ENCODE measurements at regions not wholly inside any gene's neighbourhood (a gene's known extent, or its start where the extent isn't known, plus 50 kb on each side); places are given as distances from the start of the nearest gene placed in this dataset.
"Not testable (repeated sequence)": the region's sequence is repeated elsewhere in the genome, so short reads cannot be mapped to it uniquely, and the experiment has no call there.

- Histone ChIP-seq H3K4me2 (ENCODE audit: low read length) (no peak overlapping the region), H3K9me3 (ENCODE audit: low read length) (no peaks in the 10 kb centered on the region), H2AFZ (ENCODE audit: low read depth, low read length) (no peak overlapping the region), H3K9me2 (ENCODE audit: insufficient read depth, low read length) (no peaks in the 10 kb centered on the region), H3K9ac (ENCODE audit: low read length) (no peak overlapping the region), H3K4me3 (ENCODE audit: low read length) (no peak overlapping the region), H3F3A (ENCODE audit: insufficient read depth, low read length, poor library complexity, severe bottlenecking) (no peaks in the 10 kb centered on the region), H4K20me1 (ENCODE audit: insufficient read depth) (no peaks in the 10 kb centered on the region), H3K36me3 (ENCODE audit: insufficient read depth, low read length) (no peaks in the 10 kb centered on the region), H3K79me2 (replicated peaks; ENCODE audit: insufficient read depth, low read length) (no peaks in the 10 kb centered on the region), H3K27me3 (ENCODE audit: insufficient read depth, low read depth, low read length) (peaks cover 26% of the 10 kb centered on the region), H3K27ac (ENCODE audit: low read length) (no peak overlapping the region)
- TF ChIP-seq CTCF (IDR thresholded peaks at IDR 0.05; ENCODE audit: poor library complexity, severe bottlenecking): no peak
- TF ChIP-seq SMC3 (conservative IDR thresholded peaks at IDR 0.05; ENCODE audit: poor library complexity): no peak
- no peak for TF ChIP-seq REST (IDR thresholded peaks at IDR 0.05; ENCODE audit: borderline replicate concordance)
- no peak for TF ChIP-seq MXI1 (conservative IDR thresholded peaks at IDR 0.05; ENCODE audit: poor library complexity, severe bottlenecking)
- TF ChIP-seq EZH2 (IDR thresholded peaks at IDR 0.05; ENCODE audit: borderline replicate concordance, insufficient read depth, low read length, poor library complexity, severe bottlenecking): no peak
- no peak for TF ChIP-seq EP300 (conservative IDR thresholded peaks at IDR 0.05; ENCODE audit: poor library complexity, severe bottlenecking)
- TF ChIP-seq POLR2AphosphoS5 (IDR thresholded peaks at IDR 0.05): no peak
- no peak for TF ChIP-seq TAF1 (IDR thresholded peaks at IDR 0.05; ENCODE audit: low read depth)
- TF ChIP-seq RAD21 (conservative IDR thresholded peaks at IDR 0.05): no peak
Measured at GRCh38 chr12:62194616-62195015, 65.6 kb upstream of the USP15 start.

GRCh38 chr12:62196146-62196545, 64.1 kb upstream of the USP15 start:
- no peak overlapping the region for H3K9ac ChIP-seq (ENCODE audit: low read length)
- no peaks in the 10 kb centered on the region for H3F3A ChIP-seq (ENCODE audit: insufficient read depth, low read length, poor library complexity, severe bottlenecking)
- H3K9me3 ChIP-seq (ENCODE audit: low read length): no peaks in the 10 kb centered on the region
- H3K27me3 ChIP-seq (ENCODE audit: insufficient read depth, low read depth, low read length): peaks cover 11% of the 10 kb centered on the region
- no peak overlapping the region for H3K27ac ChIP-seq (ENCODE audit: low read length)
- H2AFZ ChIP-seq (ENCODE audit: low read depth, low read length): no peak overlapping the region
- no peak overlapping the region for H3K4me2 ChIP-seq (ENCODE audit: low read length)
- H3K9me2 ChIP-seq (ENCODE audit: insufficient read depth, low read length): no peaks in the 10 kb centered on the region
- no peaks in the 10 kb centered on the region for H4K20me1 ChIP-seq (ENCODE audit: insufficient read depth)
- H3K79me2 ChIP-seq (replicated peaks; ENCODE audit: insufficient read depth, low read length): no peaks in the 10 kb centered on the region
- H3K36me3 ChIP-seq (ENCODE audit: insufficient read depth, low read length): no peaks in the 10 kb centered on the region
- TF ChIP-seq EP300 (conservative IDR thresholded peaks at IDR 0.05; ENCODE audit: poor library complexity, severe bottlenecking) (no peak), EZH2 (IDR thresholded peaks at IDR 0.05; ENCODE audit: borderline replicate concordance, insufficient read depth, low read length, poor library complexity, severe bottlenecking) (no peak), RAD21 (conservative IDR thresholded peaks at IDR 0.05) (no peak), POLR2AphosphoS5 (IDR thresholded peaks at IDR 0.05) (no peak), MXI1 (conservative IDR thresholded peaks at IDR 0.05; ENCODE audit: poor library complexity, severe bottlenecking) (no peak), SMC3 (conservative IDR thresholded peaks at IDR 0.05; ENCODE audit: poor library complexity) (no peak), REST (IDR thresholded peaks at IDR 0.05; ENCODE audit: borderline replicate concordance) (no peak), TAF1 (IDR thresholded peaks at IDR 0.05; ENCODE audit: low read depth) (no peak), CTCF (IDR thresholded peaks at IDR 0.05; ENCODE audit: poor library complexity, severe bottlenecking) (no peak)
- H3K4me3 ChIP-seq (ENCODE audit: low read length): no peak overlapping the region

- not testable (repeated sequence) for H3F3A ChIP-seq (ENCODE audit: insufficient read depth, low read length, poor library complexity, severe bottlenecking); H4K20me1 ChIP-seq (ENCODE audit: insufficient read depth); H3K36me3 ChIP-seq (ENCODE audit: insufficient read depth, low read length)
Measured at GRCh38 chr12:62202861-62203260, 57.3 kb upstream of the USP15 start.

More at GRCh38 chr12:62202861-62203260, 57.3 kb upstream of the USP15 start:
- H3K9me3 ChIP-seq (ENCODE audit: low read length); H2AFZ ChIP-seq (ENCODE audit: low read depth, low read length); H3K27me3 ChIP-seq (ENCODE audit: insufficient read depth, low read depth, low read length); H3K79me2 ChIP-seq (replicated peaks; ENCODE audit: insufficient read depth, low read length); H3K4me3 ChIP-seq (ENCODE audit: low read length); H3K4me2 ChIP-seq (ENCODE audit: low read length); H3K9me2 ChIP-seq (ENCODE audit: insufficient read depth, low read length); H3K9ac ChIP-seq (ENCODE audit: low read length); H3K27ac ChIP-seq (ENCODE audit: low read length): not testable (repeated sequence)

All from neural cell (in vitro differentiated cells).